HG03378 (cell line): ENCODE measurements at regions not wholly inside any gene's neighbourhood (a gene's known extent, or its start where the extent isn't known, plus 50 kb on each side); places are given as distances from the start of the nearest gene placed in this dataset.
"Not testable (repeated sequence)": the region's sequence is repeated elsewhere in the genome, so short reads cannot be mapped to it uniquely, and the experiment has no call there.

Experiments
- ATAC-seq: cut with Tn5 transposase; IDR thresholded peaks from one replicate; pipeline ENCODE4 v1.9.1; 2021; ENCODE audit warnings: mild to moderate bottlenecking, moderate library complexity; ENCODE audit not compliant: unreplicated experiment

GRCh38 chr14:30417121-30417520 lies 141.8 kb upstream of the G2E3 start:
- ATAC-seq, result no peak

- no peak for ATAC-seq
Observed at GRCh38 chr14:30417999-30418398, 141.0 kb upstream of the G2E3 start.

- no peak for ATAC-seq
Observed at GRCh38 chr14:30419037-30419436, 139.9 kb upstream of the G2E3 start.

- no peak for ATAC-seq
Observed at GRCh38 chr14:30420515-30420914, 138.4 kb upstream of the G2E3 start.

- ATAC-seq, result no peak
Observed at GRCh38 chr14:30426463-30426862, 132.5 kb upstream of the G2E3 start.

- ATAC-seq, result no peak
Observed at GRCh38 chr14:30427401-30427800, 131.6 kb upstream of the G2E3 start.

- no peak for ATAC-seq
Observed at GRCh38 chr14:30427846-30428245, 131.1 kb upstream of the G2E3 start.

GRCh38 chr14:30431552-30431951 lies 127.4 kb upstream of the G2E3 start:
- no peak for ATAC-seq

- no peak for ATAC-seq
Observed at GRCh38 chr14:30440961-30441360, 118.0 kb upstream of the G2E3 start.

GRCh38 chr14:30443368-30444007 lies 115.5 kb upstream of the G2E3 start:
- ATAC-seq, result no peak

GRCh38 chr14:30444451-30444850 lies 114.5 kb upstream of the G2E3 start:
- ATAC-seq, result no peak

GRCh38 chr14:30445011-30445793 lies 113.8 kb upstream of the G2E3 start:
- ATAC-seq, result no peak

- no peak for ATAC-seq
Observed at GRCh38 chr14:30445852-30446251, 113.1 kb upstream of the G2E3 start.

GRCh38 chr14:30450631-30451545 lies 108.1 kb upstream of the G2E3 start:
- ATAC-seq, result no peak

GRCh38 chr14:30456296-30456695 lies 102.7 kb upstream of the G2E3 start:
- no peak for ATAC-seq

GRCh38 chr14:30462358-30462757 lies 96.6 kb upstream of the G2E3 start:
- no peak for ATAC-seq

GRCh38 chr14:30464481-30464880 lies 94.5 kb upstream of the G2E3 start:
- ATAC-seq, result no peak

GRCh38 chr14:30468354-30468753 lies 90.6 kb upstream of the G2E3 start:
- no peak for ATAC-seq

GRCh38 chr14:30471980-30472379 lies 87.0 kb upstream of the G2E3 start:
- ATAC-seq, result no peak

GRCh38 chr14:30473846-30474696 lies 84.9 kb upstream of the G2E3 start:
- ATAC-seq, result not testable (repeated sequence)

- ATAC-seq, result no peak
Observed at GRCh38 chr14:30482276-30482675, 76.7 kb upstream of the G2E3 start.
